ENCODE measurements at regions not wholly inside any gene's neighbourhood (a gene's known extent, or its start where the extent isn't known, plus 50 kb on each side); places are given as distances from the start of the nearest gene placed in this dataset.

DNA sequence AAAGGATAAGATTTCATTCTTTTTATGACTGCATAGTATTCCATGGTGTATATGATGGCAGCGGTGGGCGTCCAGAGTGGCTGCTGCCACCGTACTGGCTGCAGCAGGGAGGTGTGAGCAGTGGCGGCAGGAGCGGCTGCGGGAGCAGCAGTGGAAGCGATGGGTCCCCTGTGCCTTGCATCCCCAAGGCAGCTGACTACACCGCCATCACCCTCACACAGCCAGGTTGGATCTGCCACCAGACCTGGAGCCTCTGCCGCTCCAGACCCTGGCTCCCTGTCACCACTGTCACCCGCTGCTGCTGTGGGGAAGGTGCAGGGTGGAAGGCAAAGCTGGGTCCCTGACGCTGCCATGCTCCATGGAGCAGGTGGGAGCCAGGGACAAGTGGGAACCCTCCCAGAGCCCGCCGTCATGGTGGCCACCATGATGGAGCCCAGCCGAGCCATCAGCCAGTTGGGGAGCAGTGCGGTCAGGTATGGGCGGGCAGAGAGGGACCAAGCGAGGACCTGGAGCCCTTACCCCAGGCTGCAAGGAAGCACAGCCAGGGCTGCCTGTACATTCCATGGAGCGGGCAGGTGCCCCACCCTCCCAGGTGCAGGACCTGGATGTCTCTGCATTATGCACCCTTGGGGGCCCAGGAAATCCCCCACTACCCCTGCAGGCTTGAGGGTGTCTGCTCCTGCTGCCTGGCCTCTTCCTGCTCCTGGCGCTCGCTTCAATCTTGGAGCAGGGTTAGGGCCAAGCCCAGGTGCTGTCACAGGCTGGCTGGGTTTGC is 226.1 kb downstream of the OTOR start:
- Histone ChIP-seq H4K91ac (ENCODE audit: insufficient read length, low read depth, low read length) (no peak overlapping the region), H3K56ac (ENCODE audit: insufficient read length, low read depth, low read length) (no peak overlapping the region), H4K20me1 (ENCODE audit: control insufficient read depth, insufficient read depth, insufficient read length) (no peaks in the 10 kb centered on the region), H3K9me3 (ENCODE audit: control insufficient read depth, low read depth, low read length) (no peaks in the 10 kb centered on the region), H3K9ac (ENCODE audit: extremely low read depth, insufficient read length, low read length) (no peak overlapping the region), H3K18ac (ENCODE audit: insufficient read length, low read depth, low read length) (no peak overlapping the region), H2AK5ac (ENCODE audit: insufficient read length, low read length) (no peak overlapping the region), H4K8ac (replicated peaks; ENCODE audit: insufficient read length, low read depth, low read length) (no peak overlapping the region), H3K4me1 (ENCODE audit: insufficient read depth, low read length) (no peaks in the 10 kb centered on the region), H2BK15ac (ENCODE audit: low read depth, low read length) (no peak overlapping the region), H3K27me3 (ENCODE audit: insufficient read depth, low read length) (no peaks in the 10 kb centered on the region), H2BK5ac (ENCODE audit: insufficient read length, low read length) (no peak overlapping the region), H3K14ac (ENCODE audit: insufficient read depth, low read length) (peak overlapping the region; percentile 78; the same call in 1 of the 2 replicates), H3K4me2 (ENCODE audit: insufficient read depth, insufficient read length, low read length) (no peak overlapping the region), H3K79me1 (ENCODE audit: insufficient read depth, low read depth, low read length, poor library complexity, severe bottlenecking) (no peaks in the 10 kb centered on the region), H2AFZ (ENCODE audit: low read length) (no peak overlapping the region), H3K4ac (ENCODE audit: low read depth, low read length) (no peak overlapping the region), H3K23me2 (ENCODE audit: insufficient read length, low read depth, low read length, poor library complexity, severe bottlenecking) (no peaks in the 10 kb centered on the region), H3K79me2 (ENCODE audit: insufficient read depth, low read length) (no peaks in the 10 kb centered on the region), H4K5ac (ENCODE audit: insufficient read length, low read depth, low read length) (no peak overlapping the region), H2BK120ac (ENCODE audit: low read depth, low read length, poor library complexity, severe bottlenecking) (no peak overlapping the region), H2BK12ac (ENCODE audit: insufficient read length, low read depth, low read length) (no peak overlapping the region), H3K27ac (ENCODE audit: insufficient read length, low read depth, low read length) (no peak overlapping the region), H3T11ph (ENCODE audit: low read length) (no peak overlapping the region), H3K23ac (ENCODE audit: insufficient read length, low read depth, low read length) (no peak overlapping the region), H2BK20ac (ENCODE audit: low read depth, low read length, poor library complexity, severe bottlenecking) (no peak overlapping the region)
- Mint-ChIP-seq H3K27me3 (ENCODE audit: low read depth) (no peaks in the 10 kb centered on the region; the same call in 1 of the 2 replicates), H3K36me3 (ENCODE audit: insufficient read depth in 1 of 3, low read depth in 3 of 3) (peaks cover 0 to 10% (median 2%) of the 10 kb centered on the region in 3 experiments; a peak in 2 of 7 replicates), H3K27ac (no peak overlapping the region), H3K4me1 (no peaks in the 10 kb centered on the region; a peak in 1 of 4 replicates), H3K9me3 (peaks cover 6 to 8% of the 10 kb centered on the region in 2 experiments; a peak in 3 of 5 replicates), H3K4me3 (no peak overlapping the region)
- no CpG with 5 or more reads among the region's 20 CpGs for WGBS (ENCODE audit: extremely low coverage, insufficient read length, low lambda C conversion rate)
- TF ChIP-seq, protein P1, sequence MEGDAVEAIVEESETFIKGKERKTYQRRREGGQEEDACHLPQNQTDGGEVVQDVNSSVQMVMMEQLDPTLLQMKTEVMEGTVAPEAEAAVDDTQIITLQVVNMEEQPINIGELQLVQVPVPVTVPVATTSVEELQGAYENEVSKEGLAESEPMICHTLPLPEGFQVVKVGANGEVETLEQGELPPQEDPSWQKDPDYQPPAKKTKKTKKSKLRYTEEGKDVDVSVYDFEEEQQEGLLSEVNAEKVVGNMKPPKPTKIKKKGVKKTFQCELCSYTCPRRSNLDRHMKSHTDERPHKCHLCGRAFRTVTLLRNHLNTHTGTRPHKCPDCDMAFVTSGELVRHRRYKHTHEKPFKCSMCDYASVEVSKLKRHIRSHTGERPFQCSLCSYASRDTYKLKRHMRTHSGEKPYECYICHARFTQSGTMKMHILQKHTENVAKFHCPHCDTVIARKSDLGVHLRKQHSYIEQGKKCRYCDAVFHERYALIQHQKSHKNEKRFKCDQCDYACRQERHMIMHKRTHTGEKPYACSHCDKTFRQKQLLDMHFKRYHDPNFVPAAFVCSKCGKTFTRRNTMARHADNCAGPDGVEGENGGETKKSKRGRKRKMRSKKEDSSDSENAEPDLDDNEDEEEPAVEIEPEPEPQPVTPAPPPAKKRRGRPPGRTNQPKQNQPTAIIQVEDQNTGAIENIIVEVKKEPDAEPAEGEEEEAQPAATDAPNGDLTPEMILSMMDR (conservative IDR thresholded peaks at IDR 0.05) = no peak
- no peak for DNase-seq

Data from H9 (cell line).